Ammon's horn (tissue), 1 donor: ENCODE measurements at regions not wholly inside any gene's neighbourhood (a gene's known extent, or its start where the extent isn't known, plus 50 kb on each side); places are given as distances from the start of the nearest gene placed in this dataset.
"Not testable (repeated sequence)": the region's sequence is repeated elsewhere in the genome, so short reads cannot be mapped to it uniquely, and the experiment has no call there.

Source experiments
- DNase-seq: peaks from one replicate; pipeline ENCODE4 v3.0.0-alpha.2; 2016; ENCODE audit warnings: low spot score

DNA sequence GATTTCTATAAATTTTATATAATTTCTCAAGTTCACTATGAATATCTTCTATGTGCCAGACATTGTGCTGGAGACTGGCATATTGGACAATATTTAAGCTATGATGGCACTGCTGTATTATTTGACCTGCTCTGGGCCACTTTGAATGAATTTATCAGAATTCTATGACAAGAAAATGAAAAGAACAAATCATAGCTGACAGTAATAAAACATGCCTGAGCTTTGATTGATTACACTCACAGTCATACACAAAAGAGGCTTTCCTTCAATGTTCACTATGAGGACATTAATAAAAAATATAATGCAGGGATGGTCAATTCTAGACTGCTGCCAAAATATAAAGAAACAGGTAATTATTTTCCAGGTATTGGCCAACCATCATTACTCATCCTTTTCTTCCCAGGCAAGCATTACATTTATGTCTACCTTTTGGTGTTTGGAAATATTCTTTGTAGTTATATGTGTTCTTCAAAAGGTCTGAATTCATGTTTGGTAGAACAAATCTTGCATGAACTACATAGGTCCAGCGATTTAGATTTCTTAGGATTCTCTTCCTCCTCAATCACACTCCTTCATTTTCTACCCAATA, 81.0 kb upstream of the ALCAM start:
- no peak for DNase-seq

DNA sequence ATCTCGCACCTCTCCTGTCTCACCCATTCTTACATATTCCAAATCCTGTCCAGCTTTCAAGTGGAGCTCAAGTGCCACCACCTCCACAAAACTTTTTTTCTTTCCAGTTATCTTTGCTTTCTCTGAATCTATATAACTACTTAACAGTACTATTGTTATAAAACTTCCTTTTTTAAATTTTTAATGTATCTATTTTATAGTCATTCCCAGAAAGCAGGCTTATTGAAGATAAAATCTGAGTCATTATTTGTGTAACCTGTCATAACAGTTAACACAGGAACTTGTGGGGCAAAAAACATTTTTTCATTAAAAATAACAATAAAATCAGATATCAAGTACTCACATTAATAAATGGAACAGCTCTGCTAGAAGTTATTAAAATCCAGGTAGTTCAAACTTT, 73.3 kb upstream of the ALCAM start:
- no peak for DNase-seq

DNA sequence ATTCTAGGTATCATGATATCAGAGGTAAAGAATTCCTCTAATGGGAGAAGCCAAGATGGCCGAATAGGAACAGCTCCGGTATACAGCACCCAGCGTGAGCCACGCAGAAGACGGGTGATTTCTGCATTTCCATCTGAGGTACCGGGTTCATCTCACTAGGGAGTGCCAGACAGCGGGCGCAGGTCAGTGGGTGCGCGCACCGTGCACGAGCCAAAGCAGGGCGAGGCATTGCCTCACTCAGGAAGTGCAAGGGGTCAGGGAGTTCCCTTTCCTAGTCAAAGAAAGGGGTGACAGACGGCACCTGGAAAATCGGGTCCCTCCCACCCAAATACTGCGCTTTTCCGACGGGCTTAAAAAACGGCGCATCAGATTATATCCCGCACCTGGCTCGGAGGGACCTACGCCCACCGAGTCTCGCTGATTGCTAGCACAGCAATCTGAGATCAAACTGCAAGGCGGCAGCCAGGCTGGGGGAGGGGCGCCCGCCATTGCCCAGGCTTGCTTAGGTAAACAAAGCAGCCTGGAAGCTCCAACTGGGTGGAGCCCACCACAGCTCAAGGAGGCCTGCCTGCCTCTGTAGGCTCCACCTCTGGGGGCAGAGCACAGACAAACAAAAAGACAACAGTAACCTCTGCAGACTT, 70.4 kb upstream of the ALCAM start:
- DNase-seq, result not testable (repeated sequence)

DNA sequence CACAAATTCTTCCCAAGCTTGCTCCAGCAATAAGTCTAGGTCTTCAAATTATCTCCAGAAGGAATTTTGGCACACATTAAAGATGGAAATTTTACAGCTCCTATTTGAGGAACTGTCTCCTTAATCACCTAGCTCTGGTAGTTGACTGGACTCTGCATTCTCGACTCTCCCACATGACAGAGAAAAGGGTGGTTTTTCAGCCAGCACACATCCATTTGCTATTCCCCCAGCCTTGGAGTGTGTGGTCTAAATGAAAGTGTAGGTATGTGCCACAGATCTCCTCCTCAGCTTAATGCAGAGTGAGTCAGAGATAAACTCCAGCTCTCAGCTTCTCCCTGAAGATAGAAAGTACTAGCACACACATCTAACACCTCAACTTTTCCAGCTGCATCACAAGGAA, 62.2 kb upstream of the ALCAM start:
- no peak for DNase-seq

DNA sequence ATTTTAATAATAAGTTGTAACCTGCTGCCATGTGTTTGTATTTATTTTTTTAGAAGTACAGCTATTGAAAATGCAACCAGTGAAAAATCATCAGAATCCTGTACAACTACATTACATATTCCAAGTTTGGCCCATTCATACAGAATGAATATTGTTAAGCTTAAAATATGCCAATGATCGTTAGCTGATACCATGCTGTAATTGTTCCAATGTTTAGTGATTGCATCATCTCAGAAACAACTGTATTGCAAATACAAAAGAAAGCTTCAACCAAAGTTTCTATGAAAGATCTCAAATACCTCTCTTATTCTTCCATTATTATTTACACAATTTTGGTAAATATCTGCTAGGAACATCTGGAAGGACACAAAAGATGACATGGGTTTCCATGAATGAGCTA, 51.6 kb upstream of the ALCAM start:
- no peak for DNase-seq

DNA sequence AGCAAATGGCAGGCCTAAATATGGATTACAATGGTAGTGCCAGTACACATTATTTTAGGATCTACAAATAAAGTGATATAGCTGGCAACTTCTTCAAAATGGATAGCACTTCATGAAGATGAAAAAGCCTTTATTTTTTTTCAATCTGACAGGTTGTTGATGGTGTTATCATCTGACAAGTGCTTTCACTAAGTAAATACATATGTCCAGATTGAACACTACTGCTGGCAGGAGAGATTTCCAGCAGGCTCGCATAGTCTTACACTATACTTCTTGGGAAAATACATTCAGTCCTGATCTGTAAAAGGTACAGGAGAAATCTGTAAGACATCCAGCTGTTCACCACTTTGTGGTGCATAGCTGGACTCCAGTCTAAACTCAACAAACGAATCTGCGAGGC, 50.9 kb upstream of the ALCAM start:
- DNase-seq, result no peak

DNA sequence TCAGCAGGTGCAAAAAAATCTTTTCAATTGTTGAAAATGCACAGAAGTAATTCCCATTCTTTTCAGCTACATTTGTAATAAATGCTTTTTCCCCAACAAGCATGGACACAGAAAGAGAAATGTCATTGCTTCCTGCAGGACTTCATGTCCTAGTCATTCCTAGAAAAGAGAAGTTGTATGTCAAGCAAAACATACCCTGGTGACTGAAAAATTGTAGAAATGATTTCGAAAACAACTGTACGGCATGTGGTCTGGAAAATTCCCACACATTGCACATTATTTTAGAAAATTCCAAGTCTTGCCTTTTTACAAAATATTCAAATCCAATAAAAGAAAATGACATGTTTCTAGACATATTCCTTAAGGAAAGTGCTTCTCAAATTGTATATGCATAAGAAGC, 50.4 kb upstream of the ALCAM start:
- DNase-seq, result no peak
